GM18867 (cell line): ENCODE measurements at regions not wholly inside any gene's neighbourhood (a gene's known extent, or its start where the extent isn't known, plus 50 kb on each side); places are given as distances from the start of the nearest gene placed in this dataset.
"Not testable (repeated sequence)": the region's sequence is repeated elsewhere in the genome, so short reads cannot be mapped to it uniquely, and the experiment has no call there.

Experiments
- ATAC-seq: cut with Tn5 transposase; IDR thresholded peaks from one replicate; pipeline ENCODE4 v1.9.1; 2021; ENCODE audit warnings: mild to moderate bottlenecking, moderate library complexity; ENCODE audit not compliant: unreplicated experiment

DNA sequence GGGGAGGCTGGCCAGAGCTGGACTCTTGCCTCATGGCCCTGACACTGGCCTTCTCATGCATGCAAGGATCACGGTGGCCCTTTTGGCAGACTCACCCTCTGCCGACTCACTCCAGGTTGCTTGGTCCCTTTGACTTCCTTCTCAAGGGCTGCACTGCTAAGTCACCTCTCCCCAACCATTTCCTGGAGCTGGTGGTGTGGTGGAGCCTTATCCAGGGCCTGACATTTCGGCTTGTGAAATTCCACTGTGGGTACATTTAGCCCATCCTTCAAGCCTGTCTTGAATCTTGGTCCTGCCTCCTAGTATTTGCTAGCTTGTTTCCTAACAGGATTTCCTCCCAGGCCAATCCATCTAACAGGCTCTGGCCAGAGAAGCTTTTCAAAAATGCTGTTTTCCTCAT is 52.6 kb upstream of the JUN start:
- ATAC-seq = no peak

DNA sequence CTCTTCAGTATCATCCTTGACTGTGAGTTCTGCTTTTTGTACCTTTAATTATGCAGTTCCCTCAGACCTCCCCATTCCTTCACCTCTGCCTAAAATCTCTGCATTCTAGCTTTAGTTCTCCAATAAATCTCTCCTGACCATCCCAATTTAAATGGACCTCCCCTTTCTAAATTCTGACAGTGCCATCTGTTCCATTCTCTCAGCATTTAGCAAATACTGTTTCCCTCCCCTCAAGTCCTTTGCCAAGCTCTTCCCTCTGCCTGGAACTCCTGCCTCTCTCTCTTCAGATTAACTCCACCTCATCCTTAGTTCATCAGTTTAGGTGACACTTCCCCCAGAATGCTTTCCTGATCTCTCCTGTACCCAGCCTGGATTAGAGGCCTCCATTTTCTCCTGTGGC is 54.0 kb upstream of the JUN start:
- ATAC-seq = no peak

DNA sequence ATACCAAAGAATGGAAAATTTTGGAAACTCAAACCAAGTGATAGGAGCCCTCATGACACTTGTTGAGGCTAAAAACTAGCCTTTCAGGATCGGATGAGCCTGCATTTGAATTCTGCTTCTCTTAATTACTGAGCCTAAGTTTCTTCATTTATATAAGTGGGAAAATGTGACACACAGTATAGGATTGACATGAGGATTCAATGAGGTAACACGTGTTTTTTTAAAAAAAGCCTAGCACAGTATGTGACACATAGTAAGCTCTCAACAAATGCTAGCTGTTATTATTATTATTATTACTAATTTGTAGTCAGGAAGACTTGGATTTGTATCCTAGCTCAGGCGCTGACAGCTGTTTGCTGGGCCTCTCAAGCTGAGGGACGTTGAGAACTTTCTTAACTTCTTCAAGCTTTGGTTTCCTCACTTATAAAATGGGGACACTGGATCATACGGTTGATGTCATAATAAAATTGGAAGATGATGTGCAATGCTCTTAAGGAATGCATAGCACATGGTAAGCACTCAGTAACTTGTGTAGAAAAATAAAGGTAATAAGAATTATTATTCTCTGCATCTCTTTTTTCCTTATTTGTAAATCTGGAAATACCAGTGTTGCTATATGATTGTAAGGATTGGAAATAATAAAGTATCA is 55.4 kb upstream of the JUN start:
- no peak for ATAC-seq

DNA sequence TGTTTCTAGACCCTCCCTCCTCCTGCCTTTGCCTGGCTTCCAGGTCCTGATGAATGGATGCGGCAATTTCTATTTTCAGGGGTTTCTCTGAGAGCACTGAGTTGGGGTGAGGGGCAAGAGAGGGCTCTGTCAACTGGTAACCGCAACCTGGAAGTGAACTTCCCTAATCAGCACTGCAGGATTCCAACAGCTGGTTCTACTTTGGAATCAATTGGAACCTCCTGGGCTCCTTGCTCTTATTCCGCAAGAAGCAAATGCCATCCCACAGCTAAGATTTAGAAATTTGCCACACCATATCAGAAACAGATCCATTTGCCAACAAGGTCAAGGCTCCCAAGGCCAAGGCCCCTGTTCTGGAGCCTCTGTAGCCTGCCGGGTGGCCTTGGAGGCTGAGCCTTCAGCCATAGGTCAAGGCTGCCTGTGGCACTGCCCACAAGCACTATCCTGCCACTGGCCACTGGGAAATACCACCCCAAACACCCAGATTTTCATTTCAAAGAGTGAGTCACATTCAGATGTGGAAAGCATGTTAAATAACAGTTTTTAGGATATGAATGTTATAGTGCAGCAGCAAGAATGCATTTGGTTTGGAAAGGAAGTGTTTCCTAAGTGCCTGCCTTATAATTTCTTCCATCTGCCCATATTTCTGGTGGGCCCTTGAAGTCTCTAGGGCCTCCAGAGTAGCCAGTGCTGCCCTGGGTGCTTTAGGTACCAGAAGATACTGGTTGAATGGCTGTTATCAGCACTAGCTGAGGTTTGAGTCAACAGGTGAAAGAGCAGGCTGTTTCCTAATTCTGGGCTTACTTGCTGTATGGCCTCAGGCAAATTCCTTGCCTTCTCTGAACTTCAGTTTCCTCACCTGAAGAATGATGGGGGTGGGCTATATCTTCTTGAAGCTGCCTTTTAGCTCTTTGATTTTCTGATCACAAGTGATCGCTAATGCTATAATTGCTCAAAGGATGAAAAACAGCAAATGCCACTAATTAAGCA is 56.3 kb upstream of the JUN start:
- ATAC-seq = no peak

DNA sequence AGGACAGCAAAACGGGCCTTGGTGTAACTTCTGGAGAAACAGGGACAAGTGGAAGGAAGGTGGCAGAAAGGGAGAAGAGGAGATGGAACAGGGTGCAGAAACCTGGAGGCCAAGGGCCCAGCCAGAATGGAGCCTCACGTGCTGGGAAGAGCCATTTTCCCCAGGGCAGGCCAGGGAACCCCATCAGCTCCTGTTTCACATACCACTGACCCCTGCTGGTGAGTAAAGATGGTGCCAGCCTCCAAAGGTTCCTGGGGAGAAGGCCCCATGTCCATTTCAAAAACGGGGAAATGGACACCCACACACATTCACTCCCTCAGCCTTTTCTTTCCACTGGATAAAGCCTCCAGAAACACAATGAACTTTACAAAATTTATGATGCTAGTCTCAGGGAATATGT is 57.6 kb upstream of the JUN start:
- no peak for ATAC-seq

DNA sequence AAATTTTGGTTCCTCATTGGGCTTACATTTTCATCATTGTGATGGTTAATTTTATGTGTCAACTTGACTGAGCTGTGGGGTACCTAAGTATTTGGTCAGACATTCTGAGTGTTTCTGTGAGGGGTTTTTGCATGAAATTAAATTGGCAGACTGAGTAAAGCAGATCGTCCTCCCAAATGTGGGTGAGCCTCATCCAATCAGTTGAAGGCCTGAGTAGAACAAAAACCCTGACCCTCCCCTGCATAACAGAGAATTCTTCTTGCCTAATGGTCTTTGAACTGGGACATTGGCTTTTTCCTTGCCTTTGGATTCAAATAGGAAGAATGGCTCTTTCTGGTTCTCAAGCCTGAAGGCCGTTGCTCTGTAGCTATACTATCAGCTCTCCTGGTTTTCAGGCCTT is 59.1 kb upstream of the JUN start:
- ATAC-seq = no peak

DNA sequence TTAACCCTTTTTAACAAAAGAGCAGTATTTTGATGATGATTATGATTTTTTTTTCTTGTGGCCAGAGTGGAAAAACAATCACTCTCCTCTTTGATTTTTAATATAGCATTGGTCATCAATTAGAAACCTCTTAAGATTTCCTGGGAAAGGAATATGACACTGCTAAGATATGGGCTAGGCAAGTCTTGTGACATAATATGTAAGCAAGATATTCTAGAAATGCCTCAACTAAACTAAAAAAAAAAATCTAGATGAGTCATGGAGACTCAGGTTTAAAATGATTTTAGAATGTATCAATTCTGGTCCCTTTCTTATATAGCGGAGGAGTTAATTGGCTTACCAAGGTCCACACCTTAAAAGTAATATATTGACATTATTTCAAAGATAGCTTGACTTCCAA is 60.3 kb upstream of the JUN start:
- ATAC-seq = no peak

DNA sequence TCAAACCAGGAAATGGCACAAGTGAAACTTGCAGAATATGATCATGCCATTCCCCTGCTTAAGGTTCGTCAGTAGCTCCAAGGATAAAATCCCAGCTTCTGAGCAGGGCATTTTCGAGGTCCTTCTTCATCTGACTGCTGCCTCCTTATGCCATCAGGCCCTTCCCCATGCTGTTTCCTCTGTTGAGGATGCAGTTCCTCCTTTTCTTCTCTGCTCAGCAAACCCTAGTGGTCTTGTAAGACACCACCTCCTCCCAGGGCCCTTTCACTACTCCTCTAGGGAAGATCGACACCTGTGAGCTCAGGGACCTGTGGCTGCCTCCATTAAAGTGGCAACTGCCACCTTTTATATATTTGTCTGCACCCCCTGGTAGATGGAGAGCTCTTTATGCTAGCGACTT is 62.1 kb upstream of the JUN start:
- no peak for ATAC-seq

DNA sequence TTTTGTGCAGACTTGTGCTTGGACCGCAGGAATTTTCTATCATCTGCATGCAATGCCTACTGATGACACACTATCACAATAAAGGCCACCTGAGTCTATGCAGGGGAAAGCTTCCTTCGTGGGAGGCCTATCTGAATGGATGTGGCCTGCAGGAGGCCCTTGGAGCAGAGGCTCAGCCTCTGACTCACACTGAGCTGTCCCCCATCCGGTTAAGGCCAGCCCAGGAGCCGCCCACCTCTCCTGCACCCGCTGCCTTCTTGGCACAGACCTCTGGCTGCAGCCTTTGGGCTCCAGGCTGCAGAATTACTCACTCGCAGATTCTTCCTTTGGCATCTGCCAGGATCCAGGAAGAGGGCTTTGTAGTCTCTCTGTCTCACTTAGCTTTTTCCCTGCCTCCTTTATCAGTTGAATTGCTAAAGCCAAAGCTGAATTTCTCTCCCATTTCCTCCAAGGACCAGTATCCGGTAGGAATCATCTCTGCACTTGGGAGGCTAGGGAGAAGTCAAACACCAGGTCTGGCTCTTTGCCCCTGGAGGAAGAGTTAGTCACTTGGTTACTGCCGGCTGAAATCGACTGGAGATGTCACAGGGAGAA is 65.1 kb upstream of the JUN start:
- no peak for ATAC-seq

DNA sequence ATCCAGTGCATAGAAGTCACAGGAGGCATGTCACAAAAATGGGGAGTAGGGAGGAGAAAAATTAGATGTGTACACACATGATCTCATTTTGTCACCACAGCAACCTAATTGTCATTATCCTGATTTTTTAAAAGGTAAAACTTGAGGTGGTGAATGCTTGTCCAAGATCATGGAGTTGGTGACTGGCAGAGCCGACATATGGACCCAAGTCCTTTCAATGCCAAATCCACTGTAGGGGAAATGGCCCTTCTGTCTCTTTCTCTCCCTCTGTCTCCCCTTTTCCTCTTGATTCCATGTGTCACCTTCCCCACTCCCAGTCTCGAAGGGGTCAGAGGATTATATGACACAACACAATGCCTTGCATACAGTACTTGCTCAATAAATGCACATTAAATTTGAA is 65.7 kb upstream of the JUN start:
- ATAC-seq = no peak

DNA sequence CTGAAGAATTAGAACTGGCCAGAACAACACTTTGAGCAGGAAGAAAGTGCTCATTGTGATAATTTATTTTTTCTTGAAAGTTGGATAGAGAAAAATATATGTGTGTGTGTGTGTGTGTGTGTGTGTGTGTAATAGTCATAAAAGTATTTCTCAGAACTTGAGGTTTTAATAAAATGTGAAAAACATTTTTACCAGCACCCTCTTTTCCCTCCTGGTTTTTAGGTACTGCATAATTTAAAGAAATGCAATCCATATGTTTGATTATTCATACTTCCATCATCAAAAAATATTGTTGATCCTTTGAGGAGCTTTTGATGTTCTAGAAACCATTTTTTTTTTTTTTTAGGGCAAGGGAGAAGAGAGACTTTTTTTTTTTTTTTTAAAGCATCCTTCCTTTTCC is 66.8 kb upstream of the JUN start:
- no peak for ATAC-seq

DNA sequence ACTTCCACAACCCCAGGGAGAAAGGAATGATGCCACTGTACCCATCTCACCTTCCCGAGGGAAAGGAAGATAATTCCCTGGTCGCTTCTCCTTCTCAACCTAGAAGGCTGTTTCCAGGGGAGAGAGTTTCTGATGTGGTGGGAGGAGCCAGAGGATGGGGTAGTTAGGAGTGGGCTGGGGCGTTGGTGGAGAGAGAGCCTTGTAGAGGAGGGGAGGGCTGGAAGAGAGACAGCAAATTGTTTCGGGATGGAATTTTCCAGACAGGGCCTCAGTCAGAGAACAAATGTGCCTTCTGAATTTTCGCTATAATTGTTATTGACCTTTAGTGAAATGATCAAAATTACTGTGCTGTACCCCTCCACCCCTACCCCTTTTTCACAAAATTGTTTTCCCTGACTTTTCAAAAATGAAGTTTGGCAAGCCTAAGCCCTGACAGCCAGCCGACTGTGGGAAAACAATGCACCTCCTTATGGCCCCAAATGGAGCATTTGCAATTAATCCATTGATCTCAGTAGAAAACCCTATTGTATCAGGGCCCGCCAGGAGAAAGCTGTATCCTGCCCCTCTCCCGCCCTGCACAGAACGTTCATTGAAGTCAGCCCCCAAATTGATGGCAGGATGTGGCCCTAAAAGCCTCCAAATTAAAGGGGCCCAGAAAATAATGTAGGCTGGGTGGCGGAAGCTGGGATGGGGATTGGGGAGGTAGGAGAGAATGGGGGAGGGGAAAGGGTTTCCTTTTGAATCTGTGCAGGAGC is 69.1 kb upstream of the JUN start:
- no peak for ATAC-seq

DNA sequence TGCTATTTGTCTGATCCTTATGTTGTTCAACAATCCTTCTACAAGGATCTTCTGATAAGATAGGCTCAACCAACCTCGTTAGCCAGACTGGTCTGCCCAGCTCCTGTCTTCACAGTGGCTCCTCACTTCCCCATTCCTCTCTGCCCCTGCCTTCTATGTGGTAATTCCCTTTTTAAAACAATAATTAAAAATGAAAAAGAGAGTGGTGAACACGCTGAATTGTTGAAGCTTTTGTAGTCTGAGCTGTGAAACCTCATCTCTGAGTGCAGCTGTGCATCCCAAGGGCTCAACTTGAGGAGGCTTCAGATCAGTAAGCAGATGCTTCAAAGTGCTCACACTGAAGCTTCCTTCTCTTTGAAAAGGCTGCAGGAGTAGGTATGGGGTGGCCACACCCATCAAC is 70.7 kb upstream of the JUN start:
- ATAC-seq = no peak

DNA sequence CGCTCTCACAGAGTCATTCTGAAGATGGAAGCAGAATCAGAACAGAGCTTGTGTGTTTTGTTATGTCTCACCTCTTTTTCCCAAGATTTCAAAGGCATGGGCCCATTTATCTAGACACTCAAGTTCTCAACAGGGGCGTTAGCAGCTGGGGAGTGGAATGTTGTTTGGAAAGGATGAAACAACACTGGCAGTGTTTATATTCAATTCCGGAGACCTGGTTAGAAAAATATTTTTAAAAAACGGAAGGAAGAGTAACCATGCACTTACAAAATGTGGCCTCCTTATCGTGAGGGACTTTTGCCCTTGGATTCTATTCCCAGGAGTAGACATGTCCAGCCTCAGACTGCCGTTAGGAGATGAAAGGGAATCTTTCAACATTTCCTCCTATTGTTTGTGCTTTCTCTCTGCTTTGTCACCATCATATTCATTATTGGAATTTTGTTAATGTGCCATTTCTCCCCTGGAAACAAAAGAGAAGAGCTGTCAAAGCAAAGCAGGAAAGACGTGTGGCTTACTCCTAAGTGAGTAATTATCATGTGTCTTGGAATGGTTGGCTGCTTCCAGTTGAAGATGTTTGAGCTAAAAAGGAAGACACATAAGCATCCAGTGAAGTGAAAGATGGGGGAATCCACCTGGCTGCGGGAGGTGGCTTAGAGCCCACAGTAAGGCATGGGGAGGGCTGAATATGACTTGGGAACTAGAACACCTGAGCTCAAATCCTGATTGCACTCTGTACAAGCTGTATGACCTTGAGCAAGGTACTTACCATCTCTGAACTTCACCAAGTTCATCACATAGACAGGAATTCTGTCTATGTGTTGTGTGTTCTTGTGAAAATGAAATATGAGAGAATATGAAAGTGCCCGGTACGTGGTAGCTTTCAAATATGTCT is 71.7 kb upstream of the JUN start:
- no peak for ATAC-seq

DNA sequence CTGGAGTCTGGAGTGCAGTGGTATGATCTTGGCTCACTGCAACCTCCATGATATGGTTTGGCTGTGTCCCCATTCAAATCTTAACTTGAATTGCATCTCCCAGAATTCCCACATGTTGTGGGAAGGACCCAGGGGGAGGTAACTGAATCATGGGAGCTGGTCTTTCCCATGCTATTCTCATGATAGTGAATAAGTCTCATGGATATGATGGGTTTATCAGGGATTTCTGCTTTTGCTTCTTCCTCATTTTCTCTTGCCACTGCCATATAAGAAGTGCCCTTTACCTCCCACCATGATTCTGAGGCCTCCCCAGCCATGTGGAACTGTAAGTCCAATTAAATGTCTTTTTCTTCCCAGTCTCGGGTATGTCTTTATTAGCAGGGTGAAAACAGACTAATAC is 72.4 kb upstream of the JUN start:
- ATAC-seq = not testable (repeated sequence)

DNA sequence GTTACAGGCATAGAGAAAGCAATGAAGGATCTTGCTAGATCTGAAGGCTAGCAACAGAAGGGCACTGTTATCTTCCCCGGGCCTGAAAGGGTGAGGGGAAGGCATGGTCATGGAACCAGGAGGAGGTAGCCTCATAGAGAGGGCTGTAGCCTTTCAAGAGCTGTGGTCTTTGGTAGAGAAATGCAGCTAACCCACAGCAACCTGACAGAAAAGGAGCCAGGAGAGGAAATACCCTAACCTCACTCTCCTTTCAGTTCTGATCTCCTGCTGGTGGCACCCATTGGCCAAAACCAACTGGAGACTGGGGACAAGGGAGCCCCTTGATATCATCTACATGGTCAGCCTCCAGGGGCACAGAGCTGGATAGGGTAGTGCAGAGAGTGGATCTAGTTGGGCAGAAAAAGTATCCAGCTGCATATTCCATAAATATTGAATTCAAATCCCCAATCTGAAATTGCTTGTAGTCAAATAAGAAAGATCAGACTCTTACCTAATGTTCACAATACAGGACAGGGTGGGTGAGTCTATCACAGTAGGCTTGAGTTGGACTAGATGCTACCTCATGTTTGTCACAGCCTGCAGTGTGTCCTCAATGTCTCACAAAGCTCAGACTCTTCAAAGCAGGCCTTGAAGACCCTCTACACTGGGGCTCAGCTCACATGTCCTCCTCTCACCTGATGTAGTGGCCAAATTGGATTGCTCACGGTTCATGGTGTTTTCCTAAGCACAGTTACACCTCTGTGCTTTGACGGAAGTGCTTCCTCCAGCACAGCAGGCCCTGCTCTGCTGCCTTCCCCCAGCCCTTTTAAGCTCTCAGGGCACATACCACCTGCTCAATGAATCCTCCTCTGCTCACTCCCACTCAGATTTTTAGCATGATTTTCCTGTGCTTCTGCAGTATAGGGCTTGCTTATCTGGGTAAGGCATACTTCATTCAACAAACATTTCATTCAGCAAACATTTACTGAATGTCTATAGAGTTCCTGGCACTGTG is 74.1 kb upstream of the JUN start:
- peak; percentile 84 for ATAC-seq

DNA sequence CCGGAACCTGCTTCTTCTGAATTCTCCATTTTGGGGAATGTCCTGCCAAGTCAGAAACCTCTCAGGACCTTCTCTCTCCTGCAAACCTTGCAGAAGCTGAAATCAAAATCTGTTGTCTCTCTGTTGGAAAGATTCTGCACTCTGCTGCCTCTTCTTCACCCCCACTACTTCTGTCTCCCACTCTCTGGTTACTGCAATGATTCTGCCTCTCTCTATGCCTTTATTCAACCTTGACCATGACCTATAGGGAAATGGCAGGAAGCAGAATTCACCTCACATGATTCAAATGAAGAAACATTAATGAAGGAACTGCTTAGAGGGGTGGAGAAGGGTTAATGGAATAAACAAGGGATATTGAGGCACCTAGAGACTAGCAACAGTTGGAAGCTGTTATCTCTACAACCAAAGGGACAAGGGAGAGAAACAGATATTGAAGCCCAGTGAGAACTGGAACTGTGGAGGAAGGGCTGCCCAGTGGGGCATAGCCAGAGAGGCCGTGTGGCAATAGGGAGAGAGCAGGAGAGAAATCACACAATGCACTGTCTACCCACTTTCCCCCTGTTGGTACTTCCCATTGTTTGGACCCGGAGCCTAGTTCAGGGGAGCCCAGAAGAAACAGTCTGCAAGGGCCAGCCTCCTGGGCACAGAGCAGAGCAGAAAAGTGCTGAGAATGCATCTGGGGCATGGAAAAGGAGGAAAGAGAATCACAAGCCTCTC is 76.1 kb upstream of the JUN start:
- ATAC-seq = no peak

DNA sequence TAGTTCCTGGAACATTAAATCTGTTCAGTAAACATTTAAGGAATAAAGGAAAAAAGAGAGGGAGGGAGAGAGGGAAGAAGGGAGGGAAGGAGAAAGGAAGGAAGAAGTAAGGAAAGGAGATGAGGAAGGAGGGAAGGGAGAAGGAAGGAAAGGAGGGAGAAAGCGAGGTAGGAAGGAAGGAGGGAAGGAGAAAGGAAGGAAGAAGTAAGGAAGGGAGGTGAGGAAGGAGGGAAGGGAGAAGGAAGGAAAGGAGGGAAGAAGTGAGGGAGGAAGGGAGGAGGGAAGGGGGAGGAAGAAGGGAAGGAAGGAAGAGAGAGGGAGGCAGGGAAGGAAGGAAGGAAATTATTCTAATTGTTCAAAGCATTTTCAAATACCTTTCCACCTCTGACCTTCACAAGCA is 77.2 kb upstream of the JUN start:
- ATAC-seq = no peak
